ENCODE measurements at regions not wholly inside any gene's neighbourhood (a gene's known extent, or its start where the extent isn't known, plus 50 kb on each side); places are given as distances from the start of the nearest gene placed in this dataset.

GRCh38 chr10:111491154-111491553 is 414.3 kb downstream of the ADRA2A start:
- TF ChIP-seq CTCF (tag by site-specific recombination; IDR thresholded peaks at IDR 0.05) (no peak), PBX3 (CRISPR knock-in tag; IDR thresholded peaks at IDR 0.05) (no peak), ZNF561 (tag by site-specific recombination; IDR thresholded peaks at IDR 0.05; ENCODE audit: borderline replicate concordance) (no peak)

All from HEK293 (cell line).